GM18873 (cell line): ENCODE measurements at regions not wholly inside any gene's neighbourhood (a gene's known extent, or its start where the extent isn't known, plus 50 kb on each side); places are given as distances from the start of the nearest gene placed in this dataset.

Source experiments
- ATAC-seq: cut with Tn5 transposase; IDR thresholded peaks from one replicate; pipeline ENCODE4 v1.9.1; 2021; ENCODE audit warnings: mild to moderate bottlenecking, moderate library complexity, moderate number of reproducible peaks; ENCODE audit not compliant: unreplicated experiment, low FRiP score

DNA sequence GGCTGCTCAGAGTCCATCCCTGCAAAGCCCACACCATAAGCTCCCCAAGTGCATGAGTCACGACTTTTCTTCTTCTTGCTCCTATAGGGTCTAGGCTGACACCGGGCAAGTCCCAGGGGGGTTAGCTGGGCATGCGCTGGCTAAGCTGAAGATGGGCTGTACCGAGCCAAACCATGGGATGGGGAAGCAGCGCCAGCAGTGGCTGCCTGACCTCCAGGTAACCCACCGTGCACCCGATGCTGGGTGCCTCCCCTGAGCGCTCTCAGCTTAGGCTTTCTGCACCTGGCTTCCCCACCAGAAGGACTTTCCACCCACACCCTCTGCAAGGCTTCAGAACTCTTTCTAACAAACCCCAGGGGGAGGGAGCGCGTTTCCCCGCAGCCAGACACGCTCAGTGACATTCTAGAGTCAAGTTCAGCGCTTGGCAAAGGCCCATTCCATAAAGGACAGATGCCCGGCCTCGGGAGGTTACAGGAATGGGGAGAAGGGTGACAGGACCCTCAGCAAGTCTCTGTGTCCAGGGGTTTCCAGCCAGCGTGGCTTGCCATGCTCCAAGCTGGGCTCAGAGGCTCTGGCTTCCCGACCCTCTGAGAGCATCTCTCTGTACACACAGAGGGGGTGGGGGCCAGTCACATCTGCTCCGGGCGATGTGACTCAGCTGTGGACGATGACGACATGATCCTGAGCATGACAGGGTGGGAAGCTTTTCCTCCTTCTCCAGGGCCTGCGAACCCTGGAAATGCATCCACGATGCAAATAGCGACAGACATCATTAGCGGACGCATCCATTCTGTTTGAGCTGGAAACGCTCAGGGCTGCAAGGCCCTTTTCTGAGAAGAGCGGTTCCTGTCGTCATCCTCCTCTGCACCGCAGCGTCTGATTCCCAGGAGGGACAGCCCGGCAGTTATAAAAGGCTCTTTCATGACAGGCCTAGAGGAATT, 107.8 kb downstream of the SIK1 start:
- no peak for ATAC-seq

DNA sequence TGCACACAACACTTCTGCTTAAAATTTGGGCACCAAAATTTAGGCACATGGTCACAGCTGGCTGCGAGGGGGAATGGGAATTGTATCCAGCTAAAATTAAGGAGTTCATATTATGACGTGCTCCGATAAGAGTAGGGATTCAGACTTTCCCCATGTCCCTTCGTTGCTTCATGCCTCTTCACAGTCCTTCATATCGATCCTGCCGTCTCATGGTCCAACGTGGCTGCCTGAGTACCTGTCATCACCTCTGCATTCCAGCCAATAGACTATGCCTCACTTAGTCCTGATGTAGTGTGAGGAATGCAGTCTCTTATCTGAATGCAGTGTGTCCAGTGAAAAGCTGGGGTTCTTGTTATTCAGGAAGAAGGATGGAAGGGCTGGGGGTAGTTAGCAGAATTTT, 108.6 kb downstream of the SIK1 start:
- no peak for ATAC-seq

DNA sequence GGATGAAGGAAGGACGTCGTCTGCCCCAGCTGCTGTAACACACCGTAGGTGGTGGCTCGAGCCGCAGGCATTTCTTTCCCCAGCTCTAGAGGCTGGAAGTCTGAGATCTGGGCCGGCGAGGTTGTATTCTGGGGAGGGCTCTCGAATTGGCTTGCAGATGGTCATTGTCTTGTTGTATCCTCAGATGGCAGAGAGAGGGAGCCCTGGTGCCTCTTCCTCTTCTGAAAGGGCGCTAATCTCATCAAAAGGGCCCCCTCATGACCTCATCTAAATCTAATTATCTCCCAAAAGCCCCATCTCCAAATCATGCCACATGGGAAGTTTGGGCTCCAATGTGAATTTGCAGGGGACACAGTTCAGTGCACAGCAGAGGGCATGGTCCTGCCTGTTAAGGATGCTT, 109.0 kb downstream of the SIK1 start:
- ATAC-seq: no peak

DNA sequence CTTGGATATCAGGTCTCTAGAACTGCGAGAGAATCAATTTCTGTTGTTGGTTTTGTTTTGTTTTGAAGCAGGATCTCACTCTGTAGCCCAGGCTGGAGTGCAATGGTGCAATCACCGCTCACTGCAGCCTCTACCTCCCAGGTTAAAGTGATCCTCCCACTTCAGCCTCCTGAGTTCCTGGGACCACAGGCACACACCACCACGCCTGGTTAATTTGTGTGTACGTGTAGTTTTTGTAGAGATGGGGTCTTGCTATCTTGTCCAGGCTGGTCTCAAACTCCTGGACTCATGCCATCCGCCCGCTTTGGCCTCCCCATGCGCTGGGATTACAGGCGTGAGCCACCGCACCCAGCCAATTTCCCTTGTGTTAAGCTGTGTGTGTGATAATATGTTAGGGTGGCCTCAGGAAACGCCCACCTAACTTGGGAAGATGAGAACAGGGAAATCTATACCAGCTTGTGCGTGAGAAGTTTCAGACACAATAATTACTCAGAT, 109.6 kb downstream of the SIK1 start:
- ATAC-seq: no peak

DNA sequence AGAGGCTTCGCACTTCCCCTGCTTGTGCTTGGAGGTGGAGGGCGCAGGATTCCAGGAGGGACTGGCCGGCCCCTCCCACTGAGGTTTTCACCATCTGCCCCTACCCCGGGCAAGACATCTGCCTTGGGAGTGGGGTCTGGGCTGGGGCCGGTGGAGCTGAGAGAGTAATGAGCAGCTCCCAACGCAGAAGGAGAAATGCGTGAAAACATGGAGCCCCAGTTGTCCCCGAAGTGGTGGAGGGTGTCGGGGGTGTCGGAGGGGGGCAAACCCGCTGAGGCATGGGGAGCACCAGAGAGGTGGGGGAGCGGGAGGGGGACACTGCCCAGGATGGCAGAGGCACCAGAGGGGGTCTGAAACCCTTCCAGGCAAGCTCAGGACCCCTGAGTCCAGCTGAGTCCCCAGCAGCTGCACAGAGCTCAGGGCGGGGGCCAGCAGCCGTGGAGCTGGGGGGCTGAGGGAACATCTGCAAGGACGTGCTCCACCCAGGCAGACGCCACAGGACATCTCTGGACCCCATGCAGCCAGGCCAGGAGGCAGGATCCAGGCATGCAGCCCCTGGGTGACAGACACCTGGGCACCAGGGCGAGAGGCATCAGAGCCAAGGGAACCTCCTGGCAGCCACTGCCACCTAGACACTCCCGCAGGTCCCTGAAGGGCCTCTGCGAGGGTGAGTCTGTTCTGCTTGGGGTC, 110.6 kb downstream of the SIK1 start:
- no peak for ATAC-seq

DNA sequence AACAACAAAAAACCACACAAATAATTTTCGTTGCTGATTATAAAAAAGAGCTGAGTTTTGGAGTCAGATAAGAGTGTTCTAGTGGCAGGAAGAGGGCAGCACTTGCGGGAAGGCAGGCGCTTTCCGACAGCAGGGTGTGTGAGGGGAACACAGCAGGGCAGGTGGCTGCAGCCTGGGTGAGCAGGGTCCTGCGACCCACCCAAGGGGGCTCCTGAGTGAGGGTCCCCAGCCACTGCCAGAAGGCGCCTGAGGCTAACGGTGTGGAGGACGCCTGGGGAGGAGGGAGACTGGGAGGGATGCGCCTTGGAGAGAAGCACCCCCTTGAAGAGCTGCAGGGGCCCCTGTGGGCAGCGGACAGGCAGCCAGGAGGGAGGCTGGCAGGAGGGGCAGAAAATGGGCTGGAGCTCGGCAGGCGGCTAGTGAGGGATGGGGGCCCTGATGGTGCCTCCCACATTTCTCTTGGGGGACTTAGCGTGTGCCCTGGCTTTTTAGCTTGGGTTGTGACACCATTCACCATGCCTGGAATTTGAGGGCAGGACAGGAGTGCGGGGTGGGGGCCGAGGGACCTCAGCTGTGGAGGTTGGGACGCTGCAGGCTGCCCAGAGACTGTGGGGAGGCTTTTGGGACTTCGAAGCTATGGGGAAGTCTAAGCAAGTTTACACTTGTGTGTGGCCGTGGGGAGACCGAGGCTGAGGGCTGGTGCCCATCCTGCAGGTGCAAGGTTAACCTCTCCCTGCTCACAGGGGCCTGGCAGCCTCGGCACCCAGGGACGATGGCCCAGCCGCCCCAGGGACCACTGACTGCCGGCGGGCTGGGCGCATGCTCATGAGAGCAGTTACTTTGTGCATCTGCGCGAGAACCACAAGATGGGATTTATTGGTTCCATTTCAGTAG, 111.4 kb downstream of the SIK1 start:
- ATAC-seq: no peak

DNA sequence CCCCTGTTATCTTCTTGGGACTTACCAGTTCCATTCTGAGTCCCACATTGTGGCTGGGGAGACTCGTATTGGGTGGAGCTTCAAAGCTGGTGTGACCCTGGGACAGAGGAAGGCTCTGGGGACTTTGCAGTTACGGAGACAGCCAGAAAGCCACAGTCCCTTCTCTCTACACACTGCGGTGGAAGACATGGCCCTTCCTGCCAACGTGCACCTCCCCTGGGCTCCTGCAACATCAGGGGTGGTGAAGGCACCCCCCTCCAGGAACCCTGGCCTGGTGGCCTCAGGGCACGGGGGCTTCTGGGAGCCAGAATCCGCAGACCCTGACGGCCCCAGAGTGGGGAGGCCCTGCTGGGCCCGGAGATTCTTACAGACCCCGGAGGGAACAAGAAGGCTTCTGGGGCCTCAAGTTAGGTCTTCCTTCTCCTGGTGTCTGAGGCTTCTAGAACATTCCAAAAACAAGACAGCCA, 113.0 kb downstream of the SIK1 start:
- ATAC-seq: no peak

DNA sequence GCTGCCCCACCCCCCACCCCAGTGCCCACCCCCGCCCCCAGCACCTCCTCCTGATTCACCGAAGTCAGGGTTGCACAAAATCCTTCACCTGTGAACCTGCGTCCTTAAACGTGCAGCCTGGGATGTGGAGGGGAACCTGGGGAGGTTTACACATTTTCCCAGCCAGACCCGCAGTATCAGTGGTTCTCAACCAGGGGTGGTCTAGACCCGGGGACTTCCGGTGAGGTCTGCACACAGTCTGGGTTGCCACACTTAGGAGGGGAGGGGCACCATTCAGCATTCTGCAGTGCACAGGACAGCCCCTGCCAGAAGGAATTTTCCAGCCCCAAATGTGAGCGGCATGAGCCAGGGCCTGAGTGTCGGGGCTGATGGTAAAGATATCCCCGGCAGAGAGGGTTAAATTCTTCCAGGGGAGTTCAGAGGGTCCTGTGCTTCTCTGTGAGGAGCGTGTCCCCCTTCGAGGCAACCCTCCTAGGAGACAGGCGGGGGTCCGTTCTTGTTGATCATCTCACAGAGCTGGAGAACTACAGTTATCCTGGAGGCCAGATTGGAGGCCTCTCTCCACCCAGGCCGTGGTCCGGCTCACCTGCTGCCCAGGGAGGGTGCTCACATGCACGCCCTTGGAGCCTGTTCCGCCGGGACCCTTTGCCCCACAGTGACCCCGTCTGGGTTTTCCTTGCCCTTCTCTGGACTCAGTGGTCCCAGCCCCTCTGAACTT, 113.6 kb downstream of the SIK1 start:
- no peak for ATAC-seq

DNA sequence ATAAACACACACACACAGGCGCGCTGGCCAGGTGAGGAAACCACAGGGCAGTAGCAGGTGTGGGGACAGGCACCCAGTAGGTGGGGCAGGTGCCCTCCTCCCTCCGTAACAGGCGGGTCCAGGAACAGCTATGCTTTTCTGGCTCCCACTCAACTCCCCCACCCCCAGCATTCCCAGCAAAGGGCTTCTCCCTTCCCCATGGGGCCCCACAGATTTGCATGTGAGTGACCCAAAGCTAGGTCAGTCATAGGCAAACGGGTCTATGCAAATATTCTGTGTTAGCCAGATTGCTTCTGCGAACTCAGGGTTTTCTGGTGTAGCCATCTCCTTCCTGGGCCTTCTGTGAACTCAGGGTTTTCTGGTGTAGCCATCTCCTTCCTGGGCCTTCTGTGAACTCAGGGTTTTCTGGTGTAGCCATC, 114.2 kb downstream of the SIK1 start:
- no peak for ATAC-seq

DNA sequence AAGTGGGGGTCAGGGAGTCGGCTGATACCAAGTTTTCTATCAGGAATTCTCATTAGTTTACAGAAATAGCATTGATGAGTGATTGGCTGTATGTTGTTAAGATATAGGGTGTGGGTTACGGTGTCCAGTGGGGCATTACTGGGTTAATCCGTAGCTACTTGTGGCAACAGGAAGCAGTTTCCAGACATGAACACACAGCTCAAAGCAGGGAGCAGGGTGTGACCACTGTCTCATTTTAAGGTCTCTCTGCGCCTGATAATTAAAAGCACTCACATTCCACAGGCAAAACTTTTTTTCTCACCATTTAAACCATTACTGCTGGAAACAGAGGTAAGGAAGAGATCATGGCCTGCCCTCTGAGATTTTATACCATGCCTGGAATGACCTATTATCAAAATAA, 114.9 kb downstream of the SIK1 start:
- ATAC-seq: no peak

DNA sequence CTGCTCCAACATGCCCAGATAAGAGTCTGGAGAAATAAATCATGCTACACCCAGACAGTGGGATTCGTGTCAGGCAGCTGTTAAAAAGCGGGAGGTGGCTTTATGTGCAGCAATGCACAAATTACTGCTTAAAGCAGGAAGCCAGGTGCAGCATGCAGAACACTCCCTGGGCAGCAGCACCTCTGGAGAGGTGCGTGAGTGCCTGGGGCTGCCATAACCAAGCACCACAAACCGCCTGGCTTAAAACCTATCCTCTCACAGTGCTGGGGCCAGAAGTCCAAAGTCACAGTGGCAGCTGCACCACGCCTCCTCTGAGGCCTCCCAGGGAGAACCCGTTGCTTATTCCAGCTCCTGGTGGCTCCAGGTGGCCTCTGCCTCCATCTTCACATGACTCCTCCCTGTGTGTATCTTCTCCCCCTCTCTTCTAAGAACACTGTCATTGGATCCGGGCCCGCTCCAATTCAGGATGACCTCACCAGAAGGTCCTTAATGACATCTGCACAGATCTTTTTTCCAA, 115.6 kb downstream of the SIK1 start:
- ATAC-seq: no peak

DNA sequence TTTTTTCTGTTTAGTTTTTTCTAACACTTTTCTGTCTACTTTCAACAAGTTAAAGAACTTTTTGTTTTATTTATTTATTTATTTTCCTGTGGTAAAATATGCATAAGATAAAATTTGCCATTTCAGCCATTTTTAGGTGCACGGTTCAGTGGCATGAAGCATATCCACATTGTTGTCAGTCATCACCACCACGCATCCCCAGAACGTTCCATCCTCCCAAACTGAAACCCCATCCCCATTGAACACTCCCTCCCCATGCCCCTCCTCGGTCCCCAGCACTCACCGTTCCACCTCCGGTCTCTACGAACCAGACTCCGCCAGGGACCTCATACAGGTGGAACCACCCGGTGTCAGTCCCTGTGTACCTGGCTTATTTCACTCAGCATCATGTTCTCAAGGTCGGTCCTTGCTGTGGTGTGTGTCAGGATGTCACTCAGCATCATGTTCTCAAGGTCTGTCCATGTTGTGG, 118.1 kb downstream of the SIK1 start:
- no peak for ATAC-seq

DNA sequence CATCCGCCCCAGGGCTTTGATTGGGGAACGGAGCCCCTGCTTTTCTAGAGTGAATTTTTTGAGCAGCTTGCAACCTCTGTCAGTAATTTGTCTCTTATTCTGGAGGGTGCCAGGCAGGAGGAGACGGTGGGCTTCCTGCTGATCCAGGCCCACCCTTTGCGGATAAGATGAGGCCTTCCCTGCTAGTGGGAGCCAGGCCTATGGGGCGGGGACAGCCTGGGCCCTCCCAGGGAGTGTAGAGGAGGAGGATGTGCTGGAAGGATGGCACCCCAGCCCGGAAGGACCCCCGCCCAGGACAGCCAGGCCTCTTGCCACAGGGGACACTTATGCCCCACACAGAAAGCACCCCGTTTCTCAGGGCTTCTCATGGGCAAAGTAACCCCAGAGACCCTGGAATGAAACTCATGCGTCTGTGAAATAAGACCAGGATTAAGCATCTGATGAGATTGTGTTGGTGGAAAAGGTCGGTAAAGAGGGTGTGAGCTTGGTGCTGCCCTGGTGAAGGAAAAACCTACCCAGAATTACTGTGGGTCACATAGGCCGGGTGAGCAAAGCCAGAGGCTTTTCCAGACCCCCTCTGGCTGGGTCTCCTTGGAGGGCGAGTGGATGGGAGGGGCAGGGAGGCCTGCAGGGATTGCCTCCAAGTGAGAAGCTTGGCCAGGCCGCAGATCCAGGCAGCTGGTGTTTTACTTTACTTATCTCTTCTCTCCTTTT, 118.7 kb downstream of the SIK1 start:
- ATAC-seq: no peak

DNA sequence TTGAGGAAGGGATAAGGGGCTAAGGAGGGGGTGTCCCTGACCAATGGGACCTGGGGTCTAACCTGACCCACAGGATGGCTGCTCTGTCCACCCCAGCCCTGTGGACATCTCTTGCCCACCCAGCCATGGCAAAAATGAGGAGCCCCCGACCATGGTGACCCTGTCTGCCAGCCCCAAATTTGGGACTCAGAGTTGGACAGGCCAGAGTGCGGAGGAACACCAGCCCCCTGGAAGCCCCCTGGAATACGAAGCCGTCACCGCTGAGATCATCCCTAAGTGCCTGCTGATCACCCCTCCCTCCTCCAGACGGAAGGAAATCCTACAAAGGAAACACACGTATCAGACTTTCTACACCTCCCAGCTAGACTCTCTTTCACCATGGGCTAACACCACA, 119.3 kb downstream of the SIK1 start:
- no peak for ATAC-seq

DNA sequence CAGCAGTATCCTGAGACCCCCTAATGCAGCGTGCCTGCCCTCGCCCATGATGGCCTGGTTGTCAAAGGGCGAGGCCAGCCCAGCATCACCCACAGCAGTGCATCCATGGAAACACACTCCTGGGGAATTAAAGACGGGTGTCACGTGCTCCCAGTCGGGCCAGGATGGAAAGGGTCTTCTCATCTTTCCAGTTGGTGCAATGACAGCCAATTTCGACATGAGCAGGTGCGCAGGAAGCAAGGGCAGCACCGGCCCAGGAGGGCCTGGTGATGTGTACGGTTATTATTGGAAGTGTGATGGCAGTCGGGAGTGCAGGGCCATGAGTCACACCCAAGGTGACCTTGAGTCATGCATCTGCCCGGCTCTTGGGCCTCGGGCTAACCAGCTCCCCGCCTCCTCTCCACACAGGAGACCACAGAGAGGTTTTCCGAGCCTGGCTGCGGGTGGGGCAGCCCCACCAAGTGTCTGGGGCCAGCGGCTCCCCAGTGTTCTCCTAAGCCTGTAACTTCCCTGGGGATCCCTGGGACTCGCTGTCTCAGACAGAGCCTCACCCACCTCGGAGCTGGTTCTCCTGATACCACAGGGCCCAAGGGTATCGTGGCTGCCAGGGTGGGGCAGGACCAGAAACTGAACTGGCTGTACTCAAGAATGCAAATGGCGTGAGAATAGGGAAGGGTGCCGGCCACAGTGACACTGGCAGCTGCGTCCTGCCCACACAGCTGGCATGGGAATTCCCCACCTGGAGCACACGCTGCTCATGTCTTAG, 119.8 kb downstream of the SIK1 start:
- peak; percentile 67 for ATAC-seq

DNA sequence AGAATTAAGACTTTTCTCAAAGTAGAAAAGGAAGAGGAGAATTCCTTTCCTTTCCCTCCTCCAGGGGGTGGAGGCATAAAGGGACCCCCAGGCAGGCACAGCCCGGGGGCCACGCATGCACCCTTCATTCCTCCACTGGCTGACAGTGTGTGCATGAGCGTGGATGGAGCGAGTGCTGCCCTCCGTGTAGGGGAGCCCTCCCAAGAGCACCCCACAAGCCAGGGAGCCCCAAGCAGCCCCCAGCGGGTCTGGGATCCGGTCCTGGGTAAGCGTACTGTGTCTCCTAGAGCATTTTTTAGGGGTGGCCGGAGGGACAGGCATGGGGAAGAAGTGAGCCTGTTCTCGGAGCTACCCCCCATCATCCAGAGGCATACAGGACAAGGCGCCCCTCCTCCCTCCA, 120.5 kb downstream of the SIK1 start:
- no peak for ATAC-seq

DNA sequence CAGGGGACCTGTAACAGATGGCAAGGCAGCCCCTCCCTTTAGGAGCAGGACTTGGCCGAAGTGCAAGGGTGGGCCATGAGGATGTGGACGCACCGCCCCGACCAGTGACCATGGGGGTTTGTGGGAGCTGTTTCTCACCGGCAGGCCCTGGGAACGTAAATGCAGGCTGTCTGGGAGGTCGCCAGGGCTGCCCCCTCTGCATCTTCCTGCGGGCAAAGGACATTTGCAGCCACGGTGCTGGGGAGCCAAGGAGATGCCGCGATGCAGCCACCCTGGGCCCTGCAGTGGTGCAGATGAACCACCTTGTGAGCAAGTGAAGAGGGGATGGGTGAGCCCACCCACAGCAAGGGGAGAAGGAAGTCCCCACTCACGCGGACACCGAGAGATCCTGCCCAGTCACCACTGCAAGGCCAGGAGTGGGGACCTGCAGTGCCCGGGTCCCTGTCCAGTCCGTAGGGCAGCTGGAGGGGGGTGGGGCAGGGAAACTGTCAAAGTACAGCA, 121.1 kb downstream of the SIK1 start:
- ATAC-seq: no peak

DNA sequence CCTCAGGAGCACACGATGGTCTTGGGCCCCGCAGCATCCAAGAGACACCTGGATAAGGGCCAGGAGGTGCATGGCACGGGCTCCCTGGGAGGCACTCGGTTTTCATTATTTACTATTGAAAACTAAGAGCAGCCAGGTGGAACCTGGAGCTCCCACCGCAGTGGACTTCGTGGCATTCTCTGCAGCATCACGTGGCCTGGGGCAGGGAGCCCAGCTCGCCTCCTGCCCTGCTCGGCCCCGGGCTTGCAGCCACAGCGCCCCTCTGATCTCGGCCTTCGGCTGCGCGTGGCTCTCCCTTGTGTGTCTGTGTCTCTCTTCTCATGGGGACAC, 121.6 kb downstream of the SIK1 start:
- ATAC-seq: no peak
